ENCODE measurements at regions not wholly inside any gene's neighbourhood (a gene's known extent, or its start where the extent isn't known, plus 50 kb on each side); places are given as distances from the start of the nearest gene placed in this dataset.

DNA sequence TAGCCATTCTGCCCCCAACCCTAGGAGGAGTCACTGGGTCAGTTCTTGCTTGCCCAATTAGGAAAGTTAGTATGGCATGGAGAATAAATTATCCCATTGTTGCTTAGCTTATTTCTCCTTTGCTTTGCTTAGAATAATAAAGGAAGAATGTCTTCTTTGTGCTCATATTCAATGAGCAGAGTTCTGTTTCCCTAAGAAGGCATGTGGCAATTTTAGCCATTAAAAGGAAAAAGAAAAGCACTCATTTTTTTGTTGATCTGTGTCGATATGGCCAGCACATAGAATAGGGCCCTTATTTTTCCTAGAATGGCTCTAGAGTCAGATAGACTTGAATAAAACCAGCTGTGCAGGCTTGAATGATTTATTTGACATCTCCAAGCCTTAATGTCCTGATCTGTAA is 166.4 kb upstream of the PPARGC1A start:
- intact Hi-C loops (cut with DNase I), result no loop called here
- Histone ChIP-seq H3K27me3 (no peaks in the 10 kb centered on the region), H3K4me1 (no peaks in the 10 kb centered on the region), H3K9me3 (no peaks in the 10 kb centered on the region), H3K4me3 (no peak overlapping the region), H3K36me3 (no peaks in the 10 kb centered on the region), H3K27ac (no peak overlapping the region)
- WGBS, 2 donors, result 77 to 83% methylated on average over 1 of the region's 1 CpG
- no peak for ATAC-seq
- TF ChIP-seq, protein P1, sequence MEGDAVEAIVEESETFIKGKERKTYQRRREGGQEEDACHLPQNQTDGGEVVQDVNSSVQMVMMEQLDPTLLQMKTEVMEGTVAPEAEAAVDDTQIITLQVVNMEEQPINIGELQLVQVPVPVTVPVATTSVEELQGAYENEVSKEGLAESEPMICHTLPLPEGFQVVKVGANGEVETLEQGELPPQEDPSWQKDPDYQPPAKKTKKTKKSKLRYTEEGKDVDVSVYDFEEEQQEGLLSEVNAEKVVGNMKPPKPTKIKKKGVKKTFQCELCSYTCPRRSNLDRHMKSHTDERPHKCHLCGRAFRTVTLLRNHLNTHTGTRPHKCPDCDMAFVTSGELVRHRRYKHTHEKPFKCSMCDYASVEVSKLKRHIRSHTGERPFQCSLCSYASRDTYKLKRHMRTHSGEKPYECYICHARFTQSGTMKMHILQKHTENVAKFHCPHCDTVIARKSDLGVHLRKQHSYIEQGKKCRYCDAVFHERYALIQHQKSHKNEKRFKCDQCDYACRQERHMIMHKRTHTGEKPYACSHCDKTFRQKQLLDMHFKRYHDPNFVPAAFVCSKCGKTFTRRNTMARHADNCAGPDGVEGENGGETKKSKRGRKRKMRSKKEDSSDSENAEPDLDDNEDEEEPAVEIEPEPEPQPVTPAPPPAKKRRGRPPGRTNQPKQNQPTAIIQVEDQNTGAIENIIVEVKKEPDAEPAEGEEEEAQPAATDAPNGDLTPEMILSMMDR (IDR thresholded peaks at IDR 0.05), result no peak
- no peak for DNase-seq

DNA sequence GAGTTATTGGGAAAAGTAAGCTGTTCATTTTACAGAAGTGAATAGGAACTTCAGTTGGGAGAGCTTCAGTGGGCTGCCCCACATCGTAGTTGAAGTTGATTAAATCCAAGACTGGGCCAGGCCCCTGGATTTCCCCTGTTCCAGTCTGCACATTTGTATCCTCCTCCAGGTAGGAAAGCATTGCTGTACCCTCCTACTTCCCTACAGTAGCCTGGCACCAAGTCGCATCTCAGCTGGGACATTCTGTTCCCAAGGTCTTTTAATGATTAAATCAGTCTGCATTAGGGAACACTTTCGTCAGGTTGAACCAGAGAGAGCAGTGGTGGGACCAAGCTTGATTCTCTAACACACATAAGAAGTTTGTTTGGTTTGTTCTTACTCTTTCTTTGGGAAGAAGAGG is 165.8 kb upstream of the PPARGC1A start:
- ATAC-seq, result no peak

DNA sequence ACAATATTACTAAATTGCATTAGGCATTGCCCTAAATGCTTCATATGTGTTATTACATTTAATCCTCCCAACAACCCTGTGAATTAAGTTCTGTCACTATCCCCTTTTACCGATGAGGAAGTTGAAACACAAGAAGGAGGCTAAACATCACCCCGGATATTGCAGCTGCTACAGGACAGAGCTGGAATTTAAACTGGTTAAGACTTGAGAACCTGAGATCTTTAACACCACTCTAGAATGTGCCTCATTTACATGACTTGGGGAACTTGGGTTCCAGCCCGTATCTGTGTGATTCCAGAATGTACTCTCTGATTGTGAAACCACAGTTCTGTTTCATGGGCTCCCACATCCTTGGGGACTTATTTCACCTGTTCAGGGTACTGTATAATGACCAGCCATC is 165.1 kb upstream of the PPARGC1A start:
- WGBS, 2 donors, result 87 to 89% methylated on average over 3 of the region's 3 CpGs
- ATAC-seq, result no peak
- Histone ChIP-seq H3K4me3 (no peak overlapping the region), H3K27ac (no peak overlapping the region), H3K9me3 (no peaks in the 10 kb centered on the region), H3K27me3 (no peaks in the 10 kb centered on the region), H3K4me1 (no peaks in the 10 kb centered on the region), H3K36me3 (no peaks in the 10 kb centered on the region)
- TF ChIP-seq, protein P1 (IDR thresholded peaks at IDR 0.05), result no peak
- no peak for DNase-seq
- intact Hi-C loops (cut with DNase I), result no loop called here

More for the DNA sequence above, 165.8 kb upstream of the PPARGC1A start:
- H3K27me3 ChIP-seq, result no peaks in the 10 kb centered on the region
- WGBS, 2 donors, result 84 to 88% methylated on average over 3 of the region's 3 CpGs
- H3K4me1 ChIP-seq, result no peaks in the 10 kb centered on the region
- no peaks in the 10 kb centered on the region for H3K9me3 ChIP-seq
- no peak for DNase-seq
- TF ChIP-seq, protein P1 (IDR thresholded peaks at IDR 0.05), result no peak
- intact Hi-C loops (cut with DNase I), result no loop called here
- H3K4me3 ChIP-seq, result no peak overlapping the region
- no peaks in the 10 kb centered on the region for H3K36me3 ChIP-seq
- H3K27ac ChIP-seq, result no peak overlapping the region

DNA sequence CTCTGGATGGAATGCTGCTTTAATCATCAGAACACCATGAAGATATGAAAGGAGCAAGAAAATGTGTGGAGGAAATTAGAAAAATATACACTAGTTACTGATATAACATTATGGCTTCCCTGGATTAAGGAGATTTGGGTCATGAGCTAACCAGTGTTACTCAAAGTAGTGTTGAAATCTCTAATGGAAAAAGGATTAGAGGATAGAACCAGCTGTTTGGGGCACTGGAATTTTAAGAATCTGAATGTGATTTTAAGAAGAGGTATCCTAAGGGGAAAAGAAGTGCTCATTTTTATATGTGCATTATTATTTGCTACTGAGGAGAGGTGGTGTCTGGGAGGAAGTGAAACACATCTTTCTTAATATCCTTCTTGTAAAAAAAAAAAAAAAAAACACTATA is 164.1 kb upstream of the PPARGC1A start:
- ATAC-seq (no peak), DNase-seq (no peak)
- Histone ChIP-seq H3K4me3 (no peak overlapping the region), H3K9me3 (no peaks in the 10 kb centered on the region), H3K36me3 (no peaks in the 10 kb centered on the region), H3K4me1 (peaks cover 0 to 4% (median 0%) of the 10 kb centered on the region in 9 donors), H3K27me3 (no peaks in the 10 kb centered on the region), H3K27ac (no peak overlapping the region)
- intact Hi-C loops (cut with DNase I), result no loop called here
- TF ChIP-seq, protein P1 (IDR thresholded peaks at IDR 0.05), result no peak
